NT2/D1 (cell line): ENCODE measurements at regions not wholly inside any gene's neighbourhood (a gene's known extent, or its start where the extent isn't known, plus 50 kb on each side); places are given as distances from the start of the nearest gene placed in this dataset.

ENCODE experiments used
- DNase-seq: peaks from one replicate; pipeline ENCODE4 v3.0.0-alpha.2; 2011; ENCODE audit warnings: low read depth, low spot score
- H3K27me3 ChIP-seq: 2 replicates; pipeline ENCODE4 v1.6.0; 2011; ENCODE audit warnings: mild to moderate bottlenecking; ENCODE audit not compliant: insufficient read length, insufficient read depth
- H3K36me3 ChIP-seq: 2 replicates; pipeline ENCODE4 v1.6.1; 2011; ENCODE audit warnings: mild to moderate bottlenecking, low read length, mixed read lengths; ENCODE audit not compliant: insufficient read depth, insufficient read length
- H3K4me1 ChIP-seq: 2 replicates; pipeline ENCODE4 v1.5.1; 2011; ENCODE audit not compliant: insufficient read depth, insufficient read length
- H3K4me3 ChIP-seq: 2 replicates; pipeline ENCODE4 v1.5.1; 2011; ENCODE audit warnings: low read depth; ENCODE audit not compliant: insufficient read length
- H3K9ac ChIP-seq: 2 replicates; pipeline ENCODE4 v1.6.0; 2011; ENCODE audit warnings: low read depth; ENCODE audit not compliant: insufficient read length
- H3K9me3 ChIP-seq: 2 replicates; pipeline ENCODE4 v1.5.1; 2011; ENCODE audit warnings: mild to moderate bottlenecking, low read length; ENCODE audit not compliant: insufficient read depth
- SUZ12 ChIP-seq: IDR thresholded peaks from 2 replicates; pipeline ENCODE4 v1.6.1; 2011; ENCODE audit not compliant: insufficient read length, insufficient read depth; ENCODE audit errors: extremely low read depth
- YY1 ChIP-seq: IDR thresholded peaks from 2 replicates; pipeline ENCODE4 v1.6.1; 2011; ENCODE audit not compliant: insufficient read length, insufficient read depth
- ZNF274 ChIP-seq: IDR thresholded peaks from 2 replicates; pipeline ENCODE4 v1.6.1; 2011; ENCODE audit warnings: mild to moderate bottlenecking, low read depth, low read length

GRCh38 chr22:46041642-46042041 lies 64.7 kb upstream of the WNT7B start:
- Histone ChIP-seq H3K9me3 (no peaks in the 10 kb centered on the region), H3K36me3 (no peaks in the 10 kb centered on the region), H3K27me3 (peaks cover 27% of the 10 kb centered on the region), H3K4me3 (no peak overlapping the region), H3K9ac (no peak overlapping the region), H3K4me1 (peaks cover 7% of the 10 kb centered on the region)
- no peak for DNase-seq
- TF ChIP-seq YY1: no peak
- TF ChIP-seq SUZ12: no peak
- TF ChIP-seq ZNF274: no peak

DNA sequence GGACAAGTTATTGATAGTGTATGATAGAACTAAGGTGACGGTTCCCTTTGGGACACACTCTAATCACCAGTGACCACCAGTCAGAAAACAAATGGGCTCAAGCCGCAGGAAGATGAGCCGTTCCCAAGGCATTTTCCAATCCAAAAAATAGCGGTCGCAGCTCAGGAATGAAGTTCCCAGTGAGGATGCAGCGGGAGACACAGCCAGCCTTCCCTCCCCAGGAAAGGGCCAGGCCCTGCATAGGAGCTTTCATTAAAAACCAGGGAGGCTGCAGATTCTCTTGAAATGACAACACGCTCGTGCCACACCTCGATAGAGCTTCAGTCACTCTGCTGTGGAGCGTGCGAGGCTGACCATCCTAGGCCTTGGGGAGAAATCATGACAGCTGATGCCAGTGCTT lies 65.8 kb upstream of the WNT7B start:
- Histone ChIP-seq H3K27me3 (peaks cover 34% of the 10 kb centered on the region), H3K4me3 (no peak overlapping the region), H3K9ac (no peak overlapping the region), H3K36me3 (no peaks in the 10 kb centered on the region), H3K4me1 (peaks cover 4% of the 10 kb centered on the region), H3K9me3 (no peaks in the 10 kb centered on the region)
- TF ChIP-seq SUZ12 (no peak), YY1 (no peak), ZNF274 (no peak)
- DNase-seq: no peak

DNA sequence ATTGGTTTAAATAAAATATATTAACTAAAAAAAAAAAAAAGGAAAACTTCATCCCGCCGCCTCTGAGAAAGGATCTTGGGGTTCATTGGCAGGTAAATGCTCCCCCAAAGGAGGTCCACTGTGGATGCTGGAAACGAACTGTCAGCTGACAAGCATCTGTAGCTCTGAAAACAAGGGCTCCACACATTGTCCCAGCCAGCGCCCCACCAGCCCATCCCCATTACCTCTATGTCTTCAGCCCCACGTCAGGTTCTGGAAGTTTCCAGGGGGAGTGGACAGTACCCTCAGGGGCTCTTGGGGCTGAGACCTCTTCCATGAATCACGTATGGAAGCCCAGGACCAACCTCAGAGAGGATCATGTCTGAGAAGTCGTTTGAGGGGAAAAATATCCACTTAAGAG lies 66.4 kb upstream of the WNT7B start:
- Histone ChIP-seq H3K4me1 (peaks cover 4% of the 10 kb centered on the region), H3K36me3 (no peaks in the 10 kb centered on the region), H3K9ac (no peak overlapping the region), H3K4me3 (no peak overlapping the region), H3K27me3 (peaks cover 34% of the 10 kb centered on the region), H3K9me3 (no peaks in the 10 kb centered on the region)
- TF ChIP-seq SUZ12 (no peak), ZNF274 (no peak), YY1 (no peak)
- no peak for DNase-seq

- H3K4me3 ChIP-seq: peak overlapping the region; percentile 32
- peaks cover 34% of the 10 kb centered on the region for H3K27me3 ChIP-seq
- no peaks in the 10 kb centered on the region for H3K9me3 ChIP-seq
- no peak for TF ChIP-seq ZNF274
- H3K9ac ChIP-seq: peak overlapping the region; percentile 56
- DNase-seq: no peak
- no peaks in the 10 kb centered on the region for H3K36me3 ChIP-seq
- peaks cover 4% of the 10 kb centered on the region for H3K4me1 ChIP-seq
Observed at GRCh38 chr22:46043816-46044620, 67.1 kb upstream of the WNT7B start.

DNA sequence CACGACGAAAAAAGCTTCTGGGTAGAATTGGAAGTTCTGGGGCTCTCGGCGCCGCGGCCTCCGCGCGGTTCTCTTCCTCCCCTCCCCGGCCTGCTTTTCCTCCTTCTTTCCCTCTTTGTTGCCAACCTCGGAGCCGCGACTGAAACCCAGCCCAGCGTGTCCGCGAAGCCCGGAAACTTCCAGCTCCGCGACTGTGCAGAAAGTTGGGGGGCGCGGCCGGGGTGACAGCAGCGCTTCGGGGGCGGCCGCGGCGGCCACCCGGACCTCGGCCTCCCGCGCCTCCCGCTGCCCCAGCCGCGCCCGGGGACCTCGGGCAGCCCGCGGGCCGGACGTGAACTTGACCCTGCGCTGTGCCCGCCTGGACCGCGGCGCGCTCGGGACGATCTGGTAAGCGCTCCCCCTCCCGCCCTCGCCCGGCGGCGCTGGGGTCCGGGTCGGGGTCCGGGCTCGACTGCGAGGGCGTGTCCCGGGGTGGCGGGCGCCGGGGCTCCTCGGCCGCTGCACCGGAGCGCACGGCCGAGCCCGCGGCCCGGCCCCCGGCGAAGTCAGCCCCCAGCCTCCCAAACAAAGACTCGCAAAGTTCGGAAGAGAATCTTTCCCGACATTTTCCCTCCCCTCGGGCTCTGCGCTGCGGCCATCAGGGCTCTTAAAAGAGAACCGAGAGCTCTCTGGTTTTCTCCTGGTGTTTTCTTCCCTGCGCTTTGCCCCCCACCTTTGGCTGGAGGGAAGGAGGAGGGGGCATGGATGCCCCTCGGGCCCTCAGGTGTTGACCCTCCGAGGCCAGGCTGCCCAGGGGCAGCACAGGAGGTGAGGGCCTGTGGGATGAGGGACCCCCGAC lies 67.9 kb upstream of the WNT7B start:
- Histone ChIP-seq H3K9me3 (no peaks in the 10 kb centered on the region), H3K27me3 (peaks cover 34% of the 10 kb centered on the region), H3K9ac (peak overlapping the region; percentile 56), H3K4me1 (peaks cover 4% of the 10 kb centered on the region), H3K4me3 (peak overlapping the region; percentile 32), H3K36me3 (no peaks in the 10 kb centered on the region)
- no peak for DNase-seq
- TF ChIP-seq ZNF274 (no peak), YY1 (no peak), SUZ12 (peak; percentile 54)

DNA sequence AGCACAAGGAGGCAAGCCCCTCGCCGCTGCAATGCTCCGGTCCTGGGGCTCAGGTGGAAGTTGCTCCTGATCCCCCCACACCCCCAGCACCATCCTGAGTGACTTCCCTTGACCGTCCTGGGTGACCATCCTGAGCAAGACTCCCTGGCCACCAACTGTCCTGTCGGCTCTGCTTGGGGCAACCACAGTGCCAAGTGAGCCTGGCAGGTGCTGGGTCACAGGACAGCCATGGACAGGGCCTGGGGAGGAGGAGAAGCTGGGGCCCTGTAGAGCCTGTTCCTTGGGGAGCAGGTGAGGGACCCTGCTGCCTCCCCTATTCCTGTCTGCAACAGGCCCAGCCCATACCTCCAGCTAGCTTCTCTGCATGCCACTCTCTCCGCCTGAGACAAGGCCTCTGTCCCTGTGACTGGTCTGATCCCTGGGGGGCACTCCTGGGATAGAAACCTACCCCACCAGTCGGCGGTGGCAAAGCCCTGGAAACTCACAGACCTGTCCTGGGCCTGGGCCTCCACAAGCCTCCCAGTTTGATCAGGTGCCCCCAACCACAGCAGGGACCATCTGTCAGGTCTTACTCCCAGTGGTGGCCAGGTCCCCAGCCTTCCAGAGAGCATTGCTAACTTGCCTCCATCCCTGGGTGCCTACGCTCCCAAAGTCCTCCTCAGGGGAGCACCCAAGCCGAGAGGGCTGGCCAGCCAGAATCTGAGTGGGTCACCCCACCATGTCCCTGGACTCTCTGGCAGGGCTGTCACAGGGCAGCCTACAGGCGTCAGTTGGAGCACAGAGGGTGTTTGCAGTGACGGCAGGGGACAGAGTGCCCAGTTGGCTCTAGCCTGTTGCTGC lies 68.7 kb upstream of the WNT7B start:
- no peak for DNase-seq
- Histone ChIP-seq H3K4me1 (peaks cover 4% of the 10 kb centered on the region), H3K27me3 (peaks cover 34% of the 10 kb centered on the region), H3K9me3 (no peaks in the 10 kb centered on the region), H3K9ac (no peak overlapping the region), H3K36me3 (no peaks in the 10 kb centered on the region), H3K4me3 (no peak overlapping the region)
- no peak for TF ChIP-seq SUZ12
- no peak for TF ChIP-seq ZNF274
- no peak for TF ChIP-seq YY1

DNA sequence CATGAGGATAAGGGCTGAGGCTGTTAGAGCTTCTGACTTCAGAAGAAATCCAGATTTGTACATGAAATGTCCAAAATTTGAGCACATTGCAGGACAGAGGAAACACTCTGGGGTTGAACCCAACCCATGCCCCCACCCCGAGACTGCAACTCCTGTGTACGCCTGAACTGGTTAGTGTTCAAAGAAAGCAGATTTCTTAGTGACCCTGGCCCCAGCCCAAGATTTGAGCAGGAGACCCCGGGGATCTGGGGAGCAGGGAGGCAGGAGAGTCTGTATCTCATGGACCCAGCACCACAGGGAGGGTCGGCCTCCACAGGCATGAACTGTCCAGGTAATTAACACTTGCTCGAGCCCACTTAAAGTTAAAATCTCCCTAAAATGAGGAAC lies 69.3 kb upstream of the WNT7B start:
- Histone ChIP-seq H3K9ac (no peak overlapping the region), H3K36me3 (no peaks in the 10 kb centered on the region), H3K4me1 (peaks cover 4% of the 10 kb centered on the region), H3K4me3 (no peak overlapping the region), H3K27me3 (peaks cover 34% of the 10 kb centered on the region), H3K9me3 (no peaks in the 10 kb centered on the region)
- no peak for DNase-seq
- TF ChIP-seq ZNF274 (no peak), YY1 (no peak), SUZ12 (no peak)
